SK-N-SH (cell line): ENCODE measurements at regions not wholly inside any gene's neighbourhood (a gene's known extent, or its start where the extent isn't known, plus 50 kb on each side); places are given as distances from the start of the nearest gene placed in this dataset.

Experiments
- CTCF ChIA-PET: fragments of 300-600, 350-600 bp; formaldehyde crosslinking; extraction: SDS; loops from one replicate; lab custom pipeline; 2021; lab: Yijun Ruan, JAX
- POLR2A ChIA-PET: fragments of 350-600 bp; sonication (Branson Sonifier 250); formaldehyde crosslinking; extraction: SDS; loops from one replicate; lab custom pipeline; 2020; ENCODE audit warnings: antibody characterized with exemption, inconsistent platforms; lab: Yijun Ruan, JAX
- DNase-seq: peaks from one replicate; pipeline ENCODE4 v3.0.0; 2012
- H2AFZ ChIP-seq: fragments of 200-600 bp; sonication (generic); 2 replicates; pipeline ENCODE4 v1.8.1; 2016; ENCODE audit warnings: antibody characterized with exemption, mild to moderate bottlenecking, low read depth
- H3F3A ChIP-seq: fragments of 200-600 bp; sonication (generic); replicated peaks from 2 replicates; pipeline ENCODE3; 2016; ENCODE audit warnings: antibody characterized with exemption, mild to moderate bottlenecking; ENCODE audit not compliant: insufficient read depth
- H3K27ac ChIP-seq, 2 experiments: fragments of 200-500 bp in 1 of 2; fragments of 200-600 bp in 1 of 2; sonication (Bioruptor generic) in 1 of 2; sonication (generic), shearing (Covaris generic) in 1 of 2; 2 replicates each; pipeline versions ENCODE4 v1.5.1 to v1.6.1; 2014 to 2016; ENCODE audit warnings: low read depth in 2 of 2, inconsistent platforms in 1 of 2, low read length in 1 of 2, mild to moderate bottlenecking in 1 of 2, mixed read lengths in 1 of 2
- H3K27me3 ChIP-seq: fragments of 200-600 bp; sonication (generic), shearing (Covaris generic); 2 replicates; pipeline ENCODE4 v1.6.1; 2016; ENCODE audit warnings: mixed run types; ENCODE audit not compliant: insufficient read depth
- H3K36me3 ChIP-seq, 2 experiments: fragments of 200-500 bp in 1 of 2; fragments of 200-600 bp in 1 of 2; sonication (Bioruptor generic) in 1 of 2; sonication (generic) in 1 of 2; replicated peaks in 1 of 2; 2 replicates each; pipeline versions ENCODE3 to v1.5.1; 2014 to 2016; ENCODE audit warnings: low read length in 1 of 2, mild to moderate bottlenecking in 1 of 2; ENCODE audit not compliant: insufficient read depth in 2 of 2, control insufficient read depth in 1 of 2
- H3K4me1 ChIP-seq, 2 experiments: fragments of 200-500 bp in 1 of 2; fragments of 200-600 bp in 1 of 2; sonication (Bioruptor generic) in 1 of 2; sonication (generic), shearing (Covaris generic) in 1 of 2; 2 replicates each; pipeline versions ENCODE4 v1.5.1 to v1.6.1; 2014 to 2016; ENCODE audit warnings: low read depth in 1 of 2, low read length in 1 of 2, mixed run types in 1 of 2; ENCODE audit not compliant: insufficient read depth in 2 of 2, control insufficient read depth in 1 of 2
- H3K4me2 ChIP-seq: fragments of 200-600 bp; sonication (generic), shearing (Covaris generic); 2 replicates; pipeline ENCODE4 v1.6.1; 2017; ENCODE audit warnings: mixed run types
- H3K4me3 ChIP-seq, 2 experiments: fragments of 200-500 bp in 1 of 2; fragments of 200-600 bp in 1 of 2; sonication (Bioruptor generic) in 1 of 2; sonication (generic), shearing (Covaris generic) in 1 of 2; 2 replicates each; pipeline versions ENCODE4 v1.5.1 to v1.8.1; 2014 to 2016; ENCODE audit warnings: low read depth in 2 of 2, inconsistent platforms in 1 of 2, low read length in 1 of 2, mild to moderate bottlenecking in 1 of 2, mixed read lengths in 1 of 2, moderate library complexity in 1 of 2
- H3K79me2 ChIP-seq: fragments of 200-600 bp; sonication (generic); 2 replicates; pipeline ENCODE4 v1.8.1; 2017; ENCODE audit warnings: mild to moderate bottlenecking; ENCODE audit not compliant: insufficient read depth
- H3K9ac ChIP-seq: fragments of 200-600 bp; sonication (generic); 2 replicates; pipeline ENCODE4 v1.6.1; 2017; ENCODE audit warnings: mixed run types
- H3K9me2 ChIP-seq: fragments of 200-600 bp; sonication (generic); 2 replicates; pipeline ENCODE4 v1.6.1; 2017; ENCODE audit warnings: mixed run types
- H3K9me3 ChIP-seq: fragments of 200-600 bp; sonication (generic); 2 replicates; pipeline ENCODE4 v1.6.1; 2017; ENCODE audit warnings: mixed run types, mild to moderate bottlenecking, moderate library complexity
- H4K20me1 ChIP-seq: fragments of 200-600 bp; sonication (generic); 2 replicates; pipeline ENCODE4 v1.6.1; 2017; ENCODE audit warnings: mild to moderate bottlenecking, mixed run types; ENCODE audit not compliant: insufficient read depth
- CTCF ChIP-seq: fragments of 200-600 bp; sonication (generic); IDR thresholded peaks from 2 replicates; pipeline ENCODE4 v1.6.1; 2017; ENCODE audit warnings: antibody characterized with exemption, mild to moderate bottlenecking, moderate library complexity
- FOSL2 ChIP-seq: IDR thresholded peaks from 2 replicates; pipeline ENCODE4 v1.4.0; 2012; ENCODE audit warnings: low read depth, mild to moderate bottlenecking, moderate library complexity, borderline replicate concordance
- GABPA ChIP-seq: IDR thresholded peaks from 2 replicates; pipeline ENCODE4 v1.4.0; 2012; ENCODE audit warnings: low read depth, mild to moderate bottlenecking
- MAX ChIP-seq: IDR thresholded peaks from 2 replicates; pipeline ENCODE4 v1.4.0; 2012; ENCODE audit warnings: low read depth
- MEF2A ChIP-seq: IDR thresholded peaks from 2 replicates; pipeline ENCODE4 v1.4.0; 2012; ENCODE audit warnings: low read depth, borderline replicate concordance
- RAD21 ChIP-seq: IDR thresholded peaks from 2 replicates; pipeline ENCODE4 v1.6.1; 2012; ENCODE audit warnings: mild to moderate bottlenecking, low read length
- RFX5 ChIP-seq: IDR thresholded peaks from 2 replicates; pipeline ENCODE4 v1.6.1; 2012; ENCODE audit warnings: mild to moderate bottlenecking, improper control_type of control experiment, low read length
- RXRA ChIP-seq: IDR thresholded peaks from 2 replicates; pipeline ENCODE4 v1.4.0; 2012; ENCODE audit warnings: low read depth, mild to moderate bottlenecking, borderline replicate concordance
- SIN3A ChIP-seq: IDR thresholded peaks from 2 replicates; pipeline ENCODE4 v1.6.1; 2012; ENCODE audit warnings: low read depth, mild to moderate bottlenecking, low read length, moderate library complexity, borderline replicate concordance
- SMC3 ChIP-seq: IDR thresholded peaks from 2 replicates; pipeline ENCODE4 v1.6.1; 2012; ENCODE audit warnings: low read depth, low read length, improper control_type of control experiment
- WGBS: methylation state at CpG from one replicate; pipeline ENCODE4 v1.1.6; 2017; ENCODE audit warnings: low lambda C conversion rate; 5-methylcytosine and 5-hydroxymethylcytosine counted together
- TF ChIP-seq, protein P1 (sequence below): IDR thresholded peaks from 2 replicates; pipeline ENCODE4 v1.6.1; 2012; ENCODE audit warnings: mild to moderate bottlenecking, low read depth, low read length, moderate library complexity
- TF ChIP-seq, protein P2 (sequence below): IDR thresholded peaks from 2 replicates; pipeline ENCODE4 v1.4.0; 2012; ENCODE audit warnings: low read depth, borderline replicate concordance

- no peaks in the 10 kb centered on the region for H3K27me3 ChIP-seq
- H3K4me1 ChIP-seq = no peaks in the 10 kb centered on the region
- no peaks in the 10 kb centered on the region for H3K36me3 ChIP-seq
- no peaks in the 10 kb centered on the region for H4K20me1 ChIP-seq
- POLR2A ChIA-PET = no interaction called here
- no peak overlapping the region for H3K9ac ChIP-seq
- H3K4me3 ChIP-seq = no peak overlapping the region
- DNase-seq = no peak
- no peaks in the 10 kb centered on the region for H3K79me2 ChIP-seq
- no peak overlapping the region for H3K27ac ChIP-seq
- no peak for TF ChIP-seq RAD21
- no peak overlapping the region for H3K4me2 ChIP-seq
- no peak overlapping the region for H2AFZ ChIP-seq
- H3K9me2 ChIP-seq = no peaks in the 10 kb centered on the region
- WGBS = 48% methylated on average over 3 of the region's 3 CpGs
- no peaks in the 10 kb centered on the region for H3F3A ChIP-seq
- CTCF ChIA-PET = no interaction called here
- H3K9me3 ChIP-seq = no peaks in the 10 kb centered on the region
These were observed 407.3 kb downstream of the GXYLT1 start for GRCh38 chr12:41737423-41737822.

GRCh38 chr12:41736436-41736835 is 408.2 kb downstream of the GXYLT1 start:
- Histone ChIP-seq H3K4me3 (no peak overlapping the region), H4K20me1 (no peaks in the 10 kb centered on the region), H3K79me2 (no peaks in the 10 kb centered on the region), H3F3A (no peaks in the 10 kb centered on the region), H3K4me1 (no peaks in the 10 kb centered on the region), H3K36me3 (no peaks in the 10 kb centered on the region), H3K9me2 (no peaks in the 10 kb centered on the region), H3K9me3 (no peaks in the 10 kb centered on the region), H3K9ac (no peak overlapping the region), H3K27ac (no peak overlapping the region), H3K4me2 (no peak overlapping the region), H2AFZ (no peak overlapping the region), H3K27me3 (no peaks in the 10 kb centered on the region)
- ChIA-PET CTCF (no interaction called here), POLR2A (no interaction called here)
- no peak for DNase-seq
- TF ChIP-seq, protein P1, sequence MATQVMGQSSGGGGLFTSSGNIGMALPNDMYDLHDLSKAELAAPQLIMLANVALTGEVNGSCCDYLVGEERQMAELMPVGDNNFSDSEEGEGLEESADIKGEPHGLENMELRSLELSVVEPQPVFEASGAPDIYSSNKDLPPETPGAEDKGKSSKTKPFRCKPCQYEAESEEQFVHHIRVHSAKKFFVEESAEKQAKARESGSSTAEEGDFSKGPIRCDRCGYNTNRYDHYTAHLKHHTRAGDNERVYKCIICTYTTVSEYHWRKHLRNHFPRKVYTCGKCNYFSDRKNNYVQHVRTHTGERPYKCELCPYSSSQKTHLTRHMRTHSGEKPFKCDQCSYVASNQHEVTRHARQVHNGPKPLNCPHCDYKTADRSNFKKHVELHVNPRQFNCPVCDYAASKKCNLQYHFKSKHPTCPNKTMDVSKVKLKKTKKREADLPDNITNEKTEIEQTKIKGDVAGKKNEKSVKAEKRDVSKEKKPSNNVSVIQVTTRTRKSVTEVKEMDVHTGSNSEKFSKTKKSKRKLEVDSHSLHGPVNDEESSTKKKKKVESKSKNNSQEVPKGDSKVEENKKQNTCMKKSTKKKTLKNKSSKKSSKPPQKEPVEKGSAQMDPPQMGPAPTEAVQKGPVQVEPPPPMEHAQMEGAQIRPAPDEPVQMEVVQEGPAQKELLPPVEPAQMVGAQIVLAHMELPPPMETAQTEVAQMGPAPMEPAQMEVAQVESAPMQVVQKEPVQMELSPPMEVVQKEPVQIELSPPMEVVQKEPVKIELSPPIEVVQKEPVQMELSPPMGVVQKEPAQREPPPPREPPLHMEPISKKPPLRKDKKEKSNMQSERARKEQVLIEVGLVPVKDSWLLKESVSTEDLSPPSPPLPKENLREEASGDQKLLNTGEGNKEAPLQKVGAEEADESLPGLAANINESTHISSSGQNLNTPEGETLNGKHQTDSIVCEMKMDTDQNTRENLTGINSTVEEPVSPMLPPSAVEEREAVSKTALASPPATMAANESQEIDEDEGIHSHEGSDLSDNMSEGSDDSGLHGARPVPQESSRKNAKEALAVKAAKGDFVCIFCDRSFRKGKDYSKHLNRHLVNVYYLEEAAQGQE = no peak
- no peak for TF ChIP-seq SIN3A
- TF ChIP-seq SMC3 = no peak
- no peak for TF ChIP-seq RXRA
- TF ChIP-seq RAD21 = no peak
- TF ChIP-seq MAX = no peak
- no peak for TF ChIP-seq MEF2A
- no peak for TF ChIP-seq FOSL2
- no peak for TF ChIP-seq CTCF
- TF ChIP-seq RFX5 = no peak
- no peak for TF ChIP-seq GABPA
- TF ChIP-seq, protein P2, sequence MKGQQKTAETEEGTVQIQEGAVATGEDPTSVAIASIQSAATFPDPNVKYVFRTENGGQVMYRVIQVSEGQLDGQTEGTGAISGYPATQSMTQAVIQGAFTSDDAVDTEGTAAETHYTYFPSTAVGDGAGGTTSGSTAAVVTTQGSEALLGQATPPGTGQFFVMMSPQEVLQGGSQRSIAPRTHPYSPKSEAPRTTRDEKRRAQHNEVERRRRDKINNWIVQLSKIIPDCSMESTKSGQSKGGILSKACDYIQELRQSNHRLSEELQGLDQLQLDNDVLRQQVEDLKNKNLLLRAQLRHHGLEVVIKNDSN = no peak
- 44% methylated on average over 1 of the region's 1 CpG for WGBS
